ENCODE measurements at regions not wholly inside any gene's neighbourhood (a gene's known extent, or its start where the extent isn't known, plus 50 kb on each side); places are given as distances from the start of the nearest gene placed in this dataset.

GRCh38 chr13:44063881-44064280 is 184.2 kb downstream of the LACC1 start:
- TF ChIP-seq CTCF (conservative IDR thresholded peaks at IDR 0.05; ENCODE audit: low read length) (no peak), EZH2phosphoT487 (IDR thresholded peaks at IDR 0.05; ENCODE audit: borderline replicate concordance, low read depth, low read length) (no peak)

All from OCI-LY7 (cell line).